Adrenal gland (tissue), 9 donors: ENCODE measurements at regions not wholly inside any gene's neighbourhood (a gene's known extent, or its start where the extent isn't known, plus 50 kb on each side); places are given as distances from the start of the nearest gene placed in this dataset.

Experiments
- DNase-seq, 7 donors: peaks; one replicate each; pipeline ENCODE4 v3.0.0-alpha.2; 2019 to 2020
- H3K27ac ChIP-seq, 5 donors: fragments of 200-600 bp; sonication (generic) in 4 of 5; 1 replicate in 3 of 5; 2 replicates in 2 of 5; pipeline versions ENCODE4 v1.5.1 to v1.8.0; 2016 to 2020; ENCODE audit warnings: mild to moderate bottlenecking in 1 of 5
- H3K27me3 ChIP-seq: fragments of 200-600 bp; 2 replicates; pipeline ENCODE4 v1.8.0; 2021
- H3K36me3 ChIP-seq, 2 donors: fragments of 200-600 bp; replicated peaks in 1 of 2; 1 replicate in 1 of 2; 2 replicates in 1 of 2; pipeline versions ENCODE4 v1.5.1 to v1.8.0; 2018 to 2022
- H3K4me1 ChIP-seq, 2 donors: fragments of 200-600 bp; replicated peaks in 1 of 2; 1 replicate in 1 of 2; 2 replicates in 1 of 2; pipeline versions ENCODE4 v1.5.1 to v1.8.0; 2018 to 2021
- H3K4me3 ChIP-seq, 4 donors: fragments of 200-600 bp; sonication (generic) in 3 of 4; one replicate each; pipeline ENCODE4 v1.5.1; 2016 to 2018
- H3K9me3 ChIP-seq, 3 donors: fragments of 200-600 bp; sonication (generic) in 1 of 3; replicated peaks in 1 of 3; 1 replicate in 2 of 3; 2 replicates in 1 of 3; pipeline versions ENCODE4 v1.5.1 to v1.8.0; 2016 to 2021
- CTCF ChIP-seq, 6 experiments: fragments of 450-650 bp in 4 of 6; fragments of 200-600 bp in 2 of 6; sonication (generic) in 1 of 6; IDR thresholded peaks; 1 replicate in 5 of 6; 2 replicates in 1 of 6; pipeline versions ENCODE4 v1.5.1 to v1.8.0; 2016 to 2021; ENCODE audit warnings: antibody characterized with exemption in 6 of 6, mild to moderate bottlenecking in 2 of 6, moderate library complexity in 1 of 6
- POLR2A ChIP-seq, 2 donors: fragments of 450-650 bp; IDR thresholded peaks; one replicate each; pipeline ENCODE4 v1.6.1; 2017; ENCODE audit warnings: antibody characterized with exemption in 2 of 2, mild to moderate bottlenecking in 2 of 2, moderate library complexity in 1 of 2
- WGBS, 4 donors: extraction: QIAGEN DNeasy Blood & Tissue Kit in 2 of 4; methylation state at CpG; one replicate each; pipeline versions ENCODE4 v1.1.5 to v1.1.7; 2013 to 2017; 5-methylcytosine and 5-hydroxymethylcytosine counted together
- intact Hi-C, 2 donors: fragments of 100-400 bp; cut with DNase I; formaldehyde crosslinking; loops; one replicate each; pipeline versions ENCODE4 v1.14.1 to v1.15.0; 2022 to 2023
- donor health status: healthy with polysubstance abuse.
- donor health status: Bipolar disorder and iron deficiency.
- donor health status: DM: yes; HTN: yes; CAD: no.
- donor health status: DM: no; HTN: no; CAD: no.
- donor health status: DM: no; HTN: no; CAD: no.

- DNase-seq = no peak
- 63 to 81% (median 74%) methylated on average over 3 of the region's 3 CpGs for WGBS, 4 donors
- no peaks in the 10 kb centered on the region for H3K36me3 ChIP-seq
- no peaks in the 10 kb centered on the region for H3K4me1 ChIP-seq
- H3K9me3 ChIP-seq = no peaks in the 10 kb centered on the region
- no peak overlapping the region for H3K4me3 ChIP-seq
- TF ChIP-seq POLR2A (IDR thresholded peaks at IDR 0.05) = no peak
- H3K27me3 ChIP-seq = no peaks in the 10 kb centered on the region
- H3K27ac ChIP-seq = no peak overlapping the region
- intact Hi-C loops = no loop called here
Observed at GRCh38 chr2:151189125-151189524, 72.5 kb downstream of the RBM43 start.

- WGBS, 4 donors = 93 to 97% (median 96%) methylated on average over 15 of the region's 15 CpGs
- H3K27ac ChIP-seq = no peak overlapping the region
- H3K4me3 ChIP-seq = no peak overlapping the region
- H3K27me3 ChIP-seq = no peaks in the 10 kb centered on the region
- no peak for TF ChIP-seq CTCF (IDR thresholded peaks at IDR 0.05)
- TF ChIP-seq POLR2A (IDR thresholded peaks at IDR 0.05) = no peak
- no peak for DNase-seq
- intact Hi-C loops = no loop called here
- no peaks in the 10 kb centered on the region for H3K36me3 ChIP-seq
- no peaks in the 10 kb centered on the region for H3K9me3 ChIP-seq
- H3K4me1 ChIP-seq = no peaks in the 10 kb centered on the region
Observed at GRCh38 chr2:151186011-151186410, 75.7 kb downstream of the RBM43 start.

GRCh38 chr2:151182899-151183809 lies 78.5 kb downstream of the RBM43 start:
- WGBS, 4 donors = 64 to 72% (median 67%) methylated on average over 7 of the region's 7 CpGs
- no peak for TF ChIP-seq POLR2A (IDR thresholded peaks at IDR 0.05)
- no peak for TF ChIP-seq CTCF (IDR thresholded peaks at IDR 0.05)
- DNase-seq = no peak

GRCh38 chr2:151182396-151182795 lies 79.3 kb downstream of the RBM43 start:
- Histone ChIP-seq H3K36me3 (no peaks in the 10 kb centered on the region), H3K27ac (no peak overlapping the region), H3K4me3 (no peak overlapping the region), H3K9me3 (no peaks in the 10 kb centered on the region), H3K4me1 (no peaks in the 10 kb centered on the region), H3K27me3 (no peaks in the 10 kb centered on the region)
- WGBS, 4 donors = 81 to 94% (median 90%) methylated on average over 3 of the region's 3 CpGs
- intact Hi-C loops = no loop called here
- TF ChIP-seq POLR2A (IDR thresholded peaks at IDR 0.05) (no peak), CTCF (IDR thresholded peaks at IDR 0.05) (no peak)
- DNase-seq = no peak

More at GRCh38 chr2:151182899-151183809, 78.5 kb downstream of the RBM43 start:
- H3K27me3 ChIP-seq = no peaks in the 10 kb centered on the region
- H3K4me1 ChIP-seq = no peaks in the 10 kb centered on the region
- H3K27ac ChIP-seq = no peak overlapping the region
- no peaks in the 10 kb centered on the region for H3K36me3 ChIP-seq
- no peaks in the 10 kb centered on the region for H3K9me3 ChIP-seq
- no peak overlapping the region for H3K4me3 ChIP-seq
- intact Hi-C loops = no loop called here

- no peak overlapping the region for H3K4me3 ChIP-seq
- no peaks in the 10 kb centered on the region for H3K27me3 ChIP-seq
- intact Hi-C loops = no loop called here
- 71 to 76% (median 71%) methylated on average over 6 of the region's 6 CpGs for WGBS, 4 donors
- H3K36me3 ChIP-seq = no peaks in the 10 kb centered on the region
- TF ChIP-seq CTCF (IDR thresholded peaks at IDR 0.05) = no peak
- no peak for TF ChIP-seq POLR2A (IDR thresholded peaks at IDR 0.05)
- DNase-seq = no peak
- H3K9me3 ChIP-seq = no peaks in the 10 kb centered on the region
- H3K27ac ChIP-seq = no peak overlapping the region
- no peaks in the 10 kb centered on the region for H3K4me1 ChIP-seq
Observed at GRCh38 chr2:151181524-151181923, 80.1 kb downstream of the RBM43 start.
